ENCODE measurements at regions not wholly inside any gene's neighbourhood (a gene's known extent, or its start where the extent isn't known, plus 50 kb on each side); places are given as distances from the start of the nearest gene placed in this dataset.
"Not testable (repeated sequence)": the region's sequence is repeated elsewhere in the genome, so short reads cannot be mapped to it uniquely, and the experiment has no call there.

GRCh38 chr3:170705131-170705530 lies 119.3 kb upstream of the SLC7A14 start:
- DNase-seq (ENCODE audit: insufficient read length, low spot score) (no peak), FAIRE-seq (no peak)
- no peak for TF ChIP-seq POLR2A (IDR thresholded peaks at IDR 0.05; ENCODE audit: low read depth, low read length)

DNA sequence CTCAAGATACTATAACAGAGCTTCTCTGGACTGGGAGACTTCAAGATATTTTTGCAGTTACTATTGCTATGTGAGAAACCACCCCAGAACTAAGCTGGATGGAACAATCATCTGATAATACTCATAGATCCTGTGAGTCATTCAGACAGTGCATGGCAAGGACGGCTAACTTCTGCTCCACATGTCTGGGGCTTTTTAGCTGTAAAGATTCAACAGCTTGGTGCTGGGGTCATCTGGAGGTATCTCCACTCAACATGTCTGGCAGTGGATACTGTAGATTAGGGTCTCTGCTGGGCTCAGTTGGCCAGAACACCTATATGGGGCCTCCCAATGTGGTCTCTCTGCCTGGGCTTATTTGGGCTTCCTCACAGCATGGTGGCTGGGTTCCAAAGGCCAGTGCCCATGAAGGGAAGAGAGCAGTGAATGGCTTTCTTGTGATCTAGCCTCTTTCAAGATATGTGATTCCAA lies 117.3 kb upstream of the SLC7A14 start:
- FAIRE-seq (peak; percentile 95), DNase-seq (ENCODE audit: insufficient read length, low spot score) (peak; percentile 16)
- TF ChIP-seq POLR2A (IDR thresholded peaks at IDR 0.05; ENCODE audit: low read depth, low read length), result no peak

- FAIRE-seq, result no peak
- no peak for DNase-seq (ENCODE audit: insufficient read length, low spot score)
- no peak for TF ChIP-seq POLR2A (IDR thresholded peaks at IDR 0.05; ENCODE audit: low read depth, low read length)
These were observed 116.1 kb upstream of the SLC7A14 start for GRCh38 chr3:170701696-170702678.

DNA sequence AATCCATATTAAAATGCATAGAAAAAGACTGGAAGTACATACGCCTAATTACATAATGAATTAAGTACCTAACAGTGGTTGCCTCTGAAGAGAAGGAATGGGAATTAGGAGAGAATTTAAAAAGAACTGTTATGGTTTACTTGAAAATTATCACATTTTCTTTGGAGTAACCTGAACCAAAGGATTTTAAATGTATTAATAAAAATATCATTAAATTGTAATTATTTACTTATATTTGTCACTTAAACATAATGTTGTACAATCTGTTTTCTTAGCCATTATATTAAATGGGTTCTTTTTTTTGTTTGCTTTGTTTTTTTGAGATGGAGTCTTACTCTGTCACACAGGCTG lies 114.2 kb upstream of the SLC7A14 start:
- no peak for TF ChIP-seq POLR2A (IDR thresholded peaks at IDR 0.05; ENCODE audit: low read depth, low read length)
- FAIRE-seq, result no peak
- DNase-seq (ENCODE audit: insufficient read length, low spot score), result no peak

DNA sequence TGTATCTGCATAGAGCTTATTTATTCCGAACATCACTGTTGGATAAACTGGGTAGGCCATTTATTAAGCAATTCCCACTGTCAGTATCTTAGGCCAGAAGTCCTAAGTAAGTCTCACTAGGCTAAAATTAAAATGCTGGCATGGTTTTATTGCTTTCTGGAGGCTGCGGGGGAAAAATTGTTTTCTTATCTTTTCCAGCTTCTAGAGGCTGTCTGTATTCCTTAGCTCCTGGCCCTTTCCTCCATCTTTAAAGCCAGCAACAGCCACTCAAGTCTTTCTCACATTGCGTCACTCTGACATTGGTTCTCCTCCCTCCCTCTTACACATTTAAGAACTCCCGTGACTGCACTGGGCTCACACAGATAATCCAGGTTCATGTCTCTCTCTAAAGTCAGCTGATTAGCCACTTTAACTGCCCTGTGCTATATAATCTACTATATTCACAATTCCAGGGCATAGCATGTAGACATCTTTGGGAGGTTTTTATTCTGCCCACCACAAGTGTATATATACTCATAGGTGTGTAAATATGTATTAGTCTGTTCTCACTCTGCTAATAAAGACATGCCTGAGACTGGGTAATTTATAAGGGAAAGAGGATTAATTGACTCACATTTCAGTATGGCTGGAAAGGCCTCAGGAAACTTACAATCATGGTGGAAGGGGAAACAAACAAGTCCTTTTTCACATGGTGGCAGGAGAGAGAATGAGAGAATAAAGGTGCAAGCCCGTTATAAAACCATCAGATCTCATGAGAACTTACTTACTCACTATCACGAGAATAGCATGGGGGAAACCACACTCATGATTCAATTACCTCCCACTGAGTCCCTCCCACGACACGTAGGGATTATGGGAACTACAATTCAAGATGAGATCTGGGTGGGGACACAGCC lies 113.5 kb upstream of the SLC7A14 start:
- DNase-seq (ENCODE audit: insufficient read length, low spot score) (no peak), FAIRE-seq (peak; percentile 15)
- no peak for TF ChIP-seq POLR2A (IDR thresholded peaks at IDR 0.05; ENCODE audit: low read depth, low read length)

DNA sequence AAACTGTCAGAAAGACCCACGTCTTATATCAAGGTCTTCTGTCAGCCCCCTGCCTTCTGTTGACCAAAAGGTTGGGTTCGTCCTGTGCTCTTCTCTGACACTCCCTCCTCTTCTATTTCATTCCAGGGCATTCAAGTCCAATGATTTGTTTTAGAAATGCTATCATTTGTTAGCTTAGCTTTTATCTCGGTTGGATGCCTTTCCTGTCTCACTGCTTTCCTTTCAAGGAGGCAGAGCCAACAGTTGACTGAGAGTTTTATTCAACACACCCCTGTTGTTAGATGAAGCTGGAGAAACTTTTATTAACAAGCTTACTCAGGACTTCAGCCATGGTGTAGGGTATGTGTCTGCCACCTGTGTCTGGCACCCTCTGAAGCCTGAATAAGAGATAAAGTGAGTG lies 112.0 kb upstream of the SLC7A14 start:
- FAIRE-seq (no peak), DNase-seq (ENCODE audit: insufficient read length, low spot score) (no peak)
- no peak for TF ChIP-seq POLR2A (IDR thresholded peaks at IDR 0.05; ENCODE audit: low read depth, low read length)

DNA sequence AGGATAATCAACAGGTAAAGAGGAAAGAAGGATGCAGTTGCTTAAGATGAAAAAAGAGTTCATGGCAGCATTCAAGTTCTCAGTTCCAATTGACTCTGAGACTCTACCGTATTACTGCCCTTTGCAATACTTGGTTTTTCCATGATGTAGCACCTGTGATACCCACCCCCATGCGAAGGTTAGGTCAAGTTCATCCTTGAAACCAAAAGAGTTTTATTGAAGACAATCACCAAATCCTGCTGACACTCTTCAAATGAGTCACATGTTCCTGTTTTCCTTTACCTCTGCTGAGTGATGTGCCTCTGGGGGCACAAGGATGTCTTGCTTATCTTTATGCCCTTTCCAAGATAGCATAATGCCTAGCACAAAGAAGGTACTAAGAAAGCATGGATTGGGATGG lies 111.3 kb upstream of the SLC7A14 start:
- no peak for TF ChIP-seq POLR2A (IDR thresholded peaks at IDR 0.05; ENCODE audit: low read depth, low read length)
- DNase-seq (ENCODE audit: insufficient read length, low spot score), result no peak

GRCh38 chr3:170695486-170696064 lies 109.7 kb upstream of the SLC7A14 start:
- FAIRE-seq, result no peak
- TF ChIP-seq POLR2A (IDR thresholded peaks at IDR 0.05; ENCODE audit: low read depth, low read length), result no peak
- DNase-seq (ENCODE audit: insufficient read length, low spot score), result no peak

More for the DNA sequence above, 111.3 kb upstream of the SLC7A14 start:
- no peak for FAIRE-seq

DNA sequence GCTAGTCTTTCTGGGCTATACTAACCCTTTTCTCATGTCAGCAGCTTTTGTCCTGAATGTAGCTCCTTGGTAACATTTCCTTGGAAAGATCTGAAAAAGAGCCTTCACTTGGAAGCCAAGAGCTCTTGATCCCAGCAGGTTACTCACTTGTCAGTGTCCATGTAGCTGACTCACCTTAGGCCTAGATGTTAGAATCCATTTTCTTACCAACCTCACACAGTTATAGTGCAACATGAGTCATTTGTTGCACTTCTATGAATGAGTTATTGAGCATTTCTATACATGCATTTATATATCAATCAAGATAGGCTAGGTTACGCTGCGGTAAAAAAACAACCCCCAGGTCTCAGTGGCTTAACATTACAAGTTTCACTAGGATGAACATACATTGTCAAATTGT lies 106.8 kb upstream of the SLC7A14 start:
- FAIRE-seq, result peak; percentile 52
- no peak for TF ChIP-seq POLR2A (IDR thresholded peaks at IDR 0.05; ENCODE audit: low read depth, low read length)
- DNase-seq (ENCODE audit: insufficient read length, low spot score), result no peak

DNA sequence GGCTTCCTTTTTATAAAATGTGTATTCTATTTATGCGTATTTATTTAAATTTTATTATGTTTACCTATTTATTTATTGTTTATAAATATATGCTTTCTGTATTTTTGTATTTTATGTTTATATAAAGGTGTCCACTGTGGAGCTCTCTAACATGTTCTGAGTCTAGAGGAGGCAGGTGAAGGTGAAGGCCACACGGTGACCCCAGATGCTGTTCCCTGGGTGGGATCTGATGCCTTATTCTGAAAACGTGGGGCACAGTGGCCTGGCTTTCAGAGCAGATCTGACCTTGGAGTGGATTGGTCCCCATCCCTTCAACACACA lies 104.7 kb upstream of the SLC7A14 start:
- FAIRE-seq, result no peak

DNA sequence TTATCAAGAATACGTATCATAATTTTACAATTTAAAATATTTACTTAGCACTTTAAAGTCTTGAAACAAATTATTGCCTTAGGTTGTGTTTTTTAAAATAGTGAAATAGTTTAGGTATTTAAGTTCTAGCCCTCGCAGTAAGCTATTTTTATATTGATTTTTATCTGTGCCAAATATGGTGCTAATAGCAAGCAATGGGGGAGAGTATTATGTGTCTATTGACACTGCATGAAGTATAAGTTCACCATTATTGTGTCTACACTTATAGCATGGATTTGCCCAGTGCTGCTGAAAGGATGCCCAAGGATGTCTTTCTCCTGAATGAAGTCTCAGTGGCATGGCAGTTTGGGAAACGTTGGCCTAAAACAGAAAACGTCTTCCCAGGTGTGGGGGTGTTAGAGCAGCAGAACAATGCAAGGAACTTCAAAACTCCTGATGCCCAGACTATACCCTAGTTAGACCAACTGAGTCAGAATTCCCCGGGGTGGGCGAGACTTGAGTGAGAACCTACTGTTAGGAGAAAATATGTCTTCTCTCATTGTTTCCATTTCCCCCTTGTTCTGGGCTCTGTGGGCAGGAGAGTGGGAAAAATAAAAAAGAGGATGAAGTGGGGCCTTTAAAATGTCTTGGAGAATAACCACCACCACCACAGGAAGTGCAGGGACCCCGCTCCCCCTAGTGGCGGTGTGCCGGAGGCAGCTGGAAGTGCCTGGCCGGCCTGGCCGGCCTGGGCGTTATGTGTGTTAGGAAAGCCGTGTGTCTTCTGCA lies 104.2 kb upstream of the SLC7A14 start:
- DNase-seq (ENCODE audit: insufficient read length, low spot score) (peak; percentile 35), FAIRE-seq (no peak)

More for the DNA sequence above, 104.7 kb upstream of the SLC7A14 start:
- TF ChIP-seq POLR2A (IDR thresholded peaks at IDR 0.05; ENCODE audit: low read depth, low read length), result no peak
- no peak for DNase-seq (ENCODE audit: insufficient read length, low spot score)

DNA sequence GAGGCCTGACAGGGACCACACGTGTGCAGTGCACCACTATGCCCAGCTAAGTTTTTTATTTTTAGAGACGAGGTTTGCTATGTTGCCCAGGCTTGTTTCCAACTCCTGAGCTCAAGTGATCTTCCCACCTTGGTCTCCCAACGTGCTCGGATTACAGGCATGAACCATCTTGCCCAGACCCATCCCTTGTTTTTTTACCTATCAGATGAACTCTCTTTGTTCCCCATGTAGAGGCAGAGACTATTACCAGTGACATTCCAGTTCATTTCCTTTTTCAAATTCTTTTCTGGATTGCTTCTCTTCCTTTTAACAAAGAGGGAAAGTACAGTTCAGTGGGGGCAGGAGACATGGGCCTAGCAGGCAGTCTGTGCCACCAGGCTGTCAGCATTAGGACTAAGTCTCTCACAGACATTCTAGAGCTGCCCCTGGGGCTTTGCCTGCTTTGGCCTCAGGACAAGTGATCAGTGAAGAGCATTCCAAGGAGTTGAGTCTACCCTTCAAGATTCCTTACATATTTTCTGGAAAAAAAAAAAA lies 103.5 kb upstream of the SLC7A14 start:
- no peak for TF ChIP-seq POLR2A (IDR thresholded peaks at IDR 0.05; ENCODE audit: low read depth, low read length)
- FAIRE-seq (peak; percentile 64), DNase-seq (ENCODE audit: insufficient read length, low spot score) (peak; percentile 81)

More for the DNA sequence above, 104.2 kb upstream of the SLC7A14 start:
- TF ChIP-seq POLR2A (IDR thresholded peaks at IDR 0.05; ENCODE audit: low read depth, low read length), result no peak

- not testable (repeated sequence) for FAIRE-seq; DNase-seq (ENCODE audit: insufficient read length, low spot score)
These were observed 102.3 kb upstream of the SLC7A14 start for GRCh38 chr3:170688222-170688621.
